ENCODE measurements at regions not wholly inside any gene's neighbourhood (a gene's known extent, or its start where the extent isn't known, plus 50 kb on each side); places are given as distances from the start of the nearest gene placed in this dataset.

GRCh38 chr18:73509460-73509859, 638.2 kb downstream of the FBXO15 start:
- DNase-seq: no peak

- no peak for DNase-seq
Observed at GRCh38 chr18:73503326-73503725, 635.5 kb upstream of the NETO1 start.

GRCh38 chr18:73487966-73488365, 620.2 kb upstream of the NETO1 start:
- no peak for DNase-seq

GRCh38 chr18:73485166-73485565, 617.4 kb upstream of the NETO1 start:
- no peak for DNase-seq

- DNase-seq: no peak
Observed at GRCh38 chr18:73482901-73483300, 615.1 kb upstream of the NETO1 start.

GRCh38 chr18:73479477-73479876, 611.7 kb upstream of the NETO1 start:
- no peak for DNase-seq

GRCh38 chr18:73478191-73478590, 610.4 kb upstream of the NETO1 start:
- DNase-seq: no peak

- DNase-seq: no peak
Observed at GRCh38 chr18:73476031-73476430, 608.2 kb upstream of the NETO1 start.

GRCh38 chr18:73462092-73462491, 594.3 kb upstream of the NETO1 start:
- DNase-seq: no peak

- DNase-seq: no peak
Observed at GRCh38 chr18:73461780-73462059, 593.9 kb upstream of the NETO1 start.

- no peak for DNase-seq
Observed at GRCh38 chr18:73461038-73461779, 593.4 kb upstream of the NETO1 start.

- no peak for DNase-seq
Observed at GRCh38 chr18:73458186-73458964, 590.6 kb upstream of the NETO1 start.

GRCh38 chr18:73456643-73457042, 588.9 kb upstream of the NETO1 start:
- DNase-seq: no peak

- DNase-seq: no peak
Observed at GRCh38 chr18:73452866-73453265, 585.1 kb upstream of the NETO1 start.

GRCh38 chr18:73446502-73446901, 578.7 kb upstream of the NETO1 start:
- DNase-seq: no peak

- no peak for DNase-seq
Observed at GRCh38 chr18:73431620-73432019, 563.8 kb upstream of the NETO1 start.

- no peak for DNase-seq
Observed at GRCh38 chr18:73421010-73421409, 553.2 kb upstream of the NETO1 start.

GRCh38 chr18:73419531-73419930, 551.7 kb upstream of the NETO1 start:
- no peak for DNase-seq

- no peak for DNase-seq
Observed at GRCh38 chr18:73414598-73414997, 546.8 kb upstream of the NETO1 start.

- DNase-seq: no peak
Observed at GRCh38 chr18:73414069-73414468, 546.3 kb upstream of the NETO1 start.

GRCh38 chr18:73409242-73409641, 541.5 kb upstream of the NETO1 start:
- no peak for DNase-seq

GRCh38 chr18:73408469-73408868, 540.7 kb upstream of the NETO1 start:
- no peak for DNase-seq

- DNase-seq: no peak
Observed at GRCh38 chr18:73407506-73407905, 539.7 kb upstream of the NETO1 start.

GRCh38 chr18:73384246-73384645, 516.5 kb upstream of the NETO1 start:
- no peak for DNase-seq

- no peak for DNase-seq
Observed at GRCh38 chr18:73381699-73382036, 513.9 kb upstream of the NETO1 start.
